Prostate gland (tissue), 2 donors: ENCODE measurements at regions not wholly inside any gene's neighbourhood (a gene's known extent, or its start where the extent isn't known, plus 50 kb on each side); places are given as distances from the start of the nearest gene placed in this dataset.

ENCODE experiments used
- POLR2A ChIP-seq: fragments of 450-650 bp; IDR thresholded peaks from one replicate; pipeline ENCODE4 v1.6.1; 2016; ENCODE audit warnings: antibody characterized with exemption, mild to moderate bottlenecking
- TF ChIP-seq, protein P1 (sequence below), 4 experiments: fragments of 200-600 bp in 2 of 4; fragments of 450-650 bp in 2 of 4; sonication (generic) in 2 of 4; IDR thresholded peaks; 1 replicate in 3 of 4; 2 replicates in 1 of 4; pipeline ENCODE4 v1.5.1; 2016 to 2019; ENCODE audit warnings: antibody characterized with exemption in 4 of 4, mild to moderate bottlenecking in 2 of 4, moderate library complexity in 2 of 4

DNA sequence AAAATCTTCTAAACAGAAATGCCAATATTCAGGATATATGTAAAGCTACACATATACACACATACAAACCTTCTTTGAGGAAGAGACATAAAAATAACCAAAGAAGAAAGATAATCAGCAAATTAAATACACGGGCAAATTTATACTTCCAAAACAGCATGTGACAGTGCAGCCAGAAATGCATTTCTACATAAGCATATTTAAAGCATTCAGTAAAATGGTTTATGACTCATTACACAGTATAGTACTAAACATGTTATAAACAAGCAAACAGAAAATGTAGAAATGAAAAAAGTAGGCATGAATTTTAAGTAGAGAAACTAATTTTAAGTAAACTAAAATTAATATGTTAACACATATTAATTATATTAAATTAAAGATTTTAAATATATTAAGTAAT, 1717.2 kb downstream of the OTOL1 start:
- TF ChIP-seq, protein P1, sequence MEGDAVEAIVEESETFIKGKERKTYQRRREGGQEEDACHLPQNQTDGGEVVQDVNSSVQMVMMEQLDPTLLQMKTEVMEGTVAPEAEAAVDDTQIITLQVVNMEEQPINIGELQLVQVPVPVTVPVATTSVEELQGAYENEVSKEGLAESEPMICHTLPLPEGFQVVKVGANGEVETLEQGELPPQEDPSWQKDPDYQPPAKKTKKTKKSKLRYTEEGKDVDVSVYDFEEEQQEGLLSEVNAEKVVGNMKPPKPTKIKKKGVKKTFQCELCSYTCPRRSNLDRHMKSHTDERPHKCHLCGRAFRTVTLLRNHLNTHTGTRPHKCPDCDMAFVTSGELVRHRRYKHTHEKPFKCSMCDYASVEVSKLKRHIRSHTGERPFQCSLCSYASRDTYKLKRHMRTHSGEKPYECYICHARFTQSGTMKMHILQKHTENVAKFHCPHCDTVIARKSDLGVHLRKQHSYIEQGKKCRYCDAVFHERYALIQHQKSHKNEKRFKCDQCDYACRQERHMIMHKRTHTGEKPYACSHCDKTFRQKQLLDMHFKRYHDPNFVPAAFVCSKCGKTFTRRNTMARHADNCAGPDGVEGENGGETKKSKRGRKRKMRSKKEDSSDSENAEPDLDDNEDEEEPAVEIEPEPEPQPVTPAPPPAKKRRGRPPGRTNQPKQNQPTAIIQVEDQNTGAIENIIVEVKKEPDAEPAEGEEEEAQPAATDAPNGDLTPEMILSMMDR (IDR thresholded peaks at IDR 0.05), result no peak
- no peak for TF ChIP-seq POLR2A
